ENCODE measurements at regions not wholly inside any gene's neighbourhood (a gene's known extent, or its start where the extent isn't known, plus 50 kb on each side); places are given as distances from the start of the nearest gene placed in this dataset.

- TF ChIP-seq CTCF (IDR thresholded peaks at IDR 0.05) (no peak), POLR2AphosphoS5 (IDR thresholded peaks at IDR 0.05) (no peak), EP300 (IDR thresholded peaks at IDR 0.05) (no peak)
Measured at GRCh38 chr4:13309751-13310150, 174.4 kb downstream of the RAB28 start.
